H1 (cell line): ENCODE measurements at regions not wholly inside any gene's neighbourhood (a gene's known extent, or its start where the extent isn't known, plus 50 kb on each side); places are given as distances from the start of the nearest gene placed in this dataset.
"Not testable (repeated sequence)": the region's sequence is repeated elsewhere in the genome, so short reads cannot be mapped to it uniquely, and the experiment has no call there.

ENCODE experiments used
- CTCF ChIA-PET: fragments of 300-600 bp; sonication (Branson Sonifier 250); formaldehyde crosslinking; loops from one replicate; lab custom pipeline; 2021; ENCODE audit not compliant: partially characterized antibody; lab: Charles Lee
- POLR2A ChIA-PET: fragments of 300-600 bp; sonication (Branson Sonifier 250); formaldehyde crosslinking; loops from one replicate; lab custom pipeline; 2021; ENCODE audit warnings: inconsistent platforms; ENCODE audit not compliant: partially characterized antibody; lab: Charles Lee
- DNase-seq, 2 experiments: peaks; one replicate each; pipeline versions ENCODE4 v3.0.0 to v3.0.0-alpha.2; 2010 to 2022; ENCODE audit warnings: low spot score in 2 of 2, low read depth in 1 of 2, mixed read lengths in 1 of 2
- FAIRE-seq: peaks from 2 replicates; lab custom pipeline; 2011; peaks lifted over from hg19 to GRCh38; lab: Jason Lieb, UNC
- H2AFZ ChIP-seq: 2 replicates; pipeline ENCODE4 v1.8.1; 2012; ENCODE audit warnings: low read length, inconsistent platforms
- H2AK5ac ChIP-seq: 2 replicates; pipeline ENCODE4 v1.6.1; 2013; ENCODE audit warnings: low read depth, low read length
- H2BK120ac ChIP-seq: replicated peaks from 2 replicates; pipeline ENCODE3; 2013; ENCODE audit warnings: low read depth, low read length, inconsistent platforms
- H2BK12ac ChIP-seq: 2 replicates; pipeline ENCODE4 v1.6.1; 2013; ENCODE audit warnings: low read depth, low read length
- H2BK15ac ChIP-seq: 2 replicates; pipeline ENCODE4 v1.6.1; 2013; ENCODE audit warnings: low read length
- H2BK20ac ChIP-seq: 2 replicates; pipeline ENCODE4 v1.6.1; 2013; ENCODE audit warnings: low read length
- H2BK5ac ChIP-seq: 2 replicates; pipeline ENCODE4 v1.6.1; 2013; ENCODE audit warnings: low read depth, low read length
- H3K14ac ChIP-seq: 2 replicates; pipeline ENCODE4 v1.6.1; 2013; ENCODE audit warnings: inconsistent platforms; ENCODE audit not compliant: insufficient read length
- H3K18ac ChIP-seq: 2 replicates; pipeline ENCODE4 v1.6.1; 2013; ENCODE audit warnings: low read length; ENCODE audit errors: extremely low read depth
- H3K23ac ChIP-seq: 2 replicates; pipeline ENCODE4 v1.6.1; 2013; ENCODE audit warnings: inconsistent platforms; ENCODE audit not compliant: insufficient read length
- H3K23me2 ChIP-seq: 2 replicates; pipeline ENCODE4 v1.6.1; 2013; ENCODE audit warnings: low read depth, low read length
- H3K27ac ChIP-seq: 2 replicates; pipeline ENCODE4 v1.6.1; 2011; ENCODE audit warnings: low read depth, low read length, inconsistent platforms
- H3K27me3 ChIP-seq, 4 experiments: replicated peaks in 1 of 4; 1 replicate in 1 of 4; 2 replicates in 3 of 4; pipeline versions ENCODE4 v1.6.1 to v1.8.1; 2011 to 2013; ENCODE audit warnings: low read length in 3 of 4, mild to moderate bottlenecking in 3 of 4, inconsistent platforms in 2 of 4, mixed read lengths in 2 of 4, moderate library complexity in 1 of 4; ENCODE audit not compliant: control insufficient read depth in 3 of 4, insufficient read depth in 3 of 4; ENCODE audit errors: extremely low read depth in 1 of 4
- H3K36me3 ChIP-seq, 4 experiments: 2 replicates each; pipeline versions ENCODE4 v1.6.1 to v1.8.1; 2011 to 2013; ENCODE audit warnings: mild to moderate bottlenecking in 4 of 4, low read length in 3 of 4, moderate library complexity in 2 of 4, control low read depth in 1 of 4, inconsistent platforms in 1 of 4; ENCODE audit not compliant: insufficient read depth in 4 of 4, control insufficient read depth in 2 of 4
- H3K4ac ChIP-seq: replicated peaks from 2 replicates; pipeline ENCODE3; 2013; ENCODE audit warnings: low read length, low read depth, mixed read lengths, inconsistent platforms; ENCODE audit not compliant: insufficient read length
- H3K4me1 ChIP-seq, 4 experiments: replicated peaks in 1 of 4; 1 replicate in 1 of 4; 2 replicates in 3 of 4; pipeline versions ENCODE4 v1.6.1 to v1.8.1; 2011 to 2013; ENCODE audit warnings: low read length in 3 of 4, inconsistent platforms in 2 of 4, mixed read lengths in 1 of 4; ENCODE audit not compliant: insufficient read depth in 4 of 4, control insufficient read depth in 3 of 4
- H3K4me2 ChIP-seq, 2 experiments: 2 replicates each; pipeline versions ENCODE4 v1.6.1 to v1.8.1; 2011 to 2013; ENCODE audit warnings: low read depth in 2 of 2, low read length in 2 of 2, control low read depth in 1 of 2, inconsistent platforms in 1 of 2, mild to moderate bottlenecking in 1 of 2; ENCODE audit not compliant: insufficient read depth in 1 of 2
- H3K4me3 ChIP-seq, 4 experiments: fragments of 200-600, 300-600 bp in 1 of 4; sonication (generic), shearing (Covaris generic), sonication (Bioruptor Twin) in 1 of 4; 2 replicates each; pipeline versions ENCODE4 v1.5.1 to v1.8.1; 2011 to 2016; ENCODE audit warnings: low read length in 4 of 4, low read depth in 3 of 4, control low read depth in 2 of 4, inconsistent platforms in 2 of 4, mild to moderate bottlenecking in 2 of 4, mixed read lengths in 1 of 4, moderate library complexity in 1 of 4; ENCODE audit not compliant: insufficient read depth in 2 of 4; ENCODE audit errors: extremely low read depth in 1 of 4
- H3K56ac ChIP-seq: replicated peaks from 2 replicates; pipeline ENCODE3; 2013; ENCODE audit warnings: low read depth, mild to moderate bottlenecking, mixed read lengths, low read length, inconsistent platforms; ENCODE audit not compliant: insufficient read length
- H3K79me1 ChIP-seq: 2 replicates; pipeline ENCODE4 v1.6.1; 2013; ENCODE audit warnings: low read depth, low read length, control low read depth
- H3K79me2 ChIP-seq, 2 experiments: 2 replicates each; pipeline versions ENCODE4 v1.6.1 to v1.8.1; 2012 to 2013; ENCODE audit warnings: low read length in 2 of 2, mild to moderate bottlenecking in 2 of 2, inconsistent platforms in 1 of 2; ENCODE audit not compliant: insufficient read depth in 2 of 2, control insufficient read depth in 1 of 2
- H3K9ac ChIP-seq, 4 experiments: replicated peaks in 1 of 4; 1 replicate in 1 of 4; 2 replicates in 3 of 4; pipeline versions ENCODE4 v1.6.1 to v1.8.1; 2011 to 2013; ENCODE audit warnings: low read depth in 3 of 4, low read length in 3 of 4, control low read depth in 2 of 4, mild to moderate bottlenecking in 2 of 4, moderate library complexity in 2 of 4, inconsistent platforms in 1 of 4; ENCODE audit errors: extremely low read depth in 1 of 4
- H3K9me3 ChIP-seq, 2 experiments: 2 replicates each; pipeline versions ENCODE4 v1.6.1 to v1.8.1; 2012 to 2013; ENCODE audit warnings: mild to moderate bottlenecking in 2 of 2, moderate library complexity in 2 of 2, control low read depth in 1 of 2, inconsistent platforms in 1 of 2, low read depth in 1 of 2, low read length in 1 of 2, mixed read lengths in 1 of 2; ENCODE audit not compliant: insufficient read depth in 2 of 2
- H4K20me1 ChIP-seq, 2 experiments: replicated peaks in 1 of 2; 2 replicates each; pipeline versions ENCODE3 to v1.8.1; 2011 to 2013; ENCODE audit warnings: inconsistent platforms in 2 of 2, low read length in 2 of 2, mild to moderate bottlenecking in 1 of 2; ENCODE audit not compliant: insufficient read depth in 2 of 2, control insufficient read depth in 1 of 2
- H4K5ac ChIP-seq: 2 replicates; pipeline ENCODE4 v1.6.1; 2013; ENCODE audit warnings: low read length, low read depth, mixed read lengths, inconsistent platforms; ENCODE audit not compliant: insufficient read length
- H4K8ac ChIP-seq: 2 replicates; pipeline ENCODE4 v1.8.0; 2013; ENCODE audit warnings: mild to moderate bottlenecking, moderate library complexity, low read length, inconsistent platforms; ENCODE audit not compliant: insufficient read depth; ENCODE audit errors: extremely low read depth
- H4K91ac ChIP-seq: replicated peaks from 2 replicates; pipeline ENCODE3; 2013; ENCODE audit warnings: low read length, mixed read lengths, inconsistent platforms; ENCODE audit not compliant: insufficient read length
- NRF1 ChIP-seq: IDR thresholded peaks from 2 replicates; pipeline ENCODE4 v1.6.1; 2011; ENCODE audit warnings: mild to moderate bottlenecking, low read depth, low read length, improper control_type of control experiment
- WGBS, 2 experiments: shearing (Covaris generic) in 1 of 2; methylation state at CpG; one replicate each; pipeline versions ENCODE4 v1.1.6 to v1.1.7; 2013 to 2015; ENCODE audit warnings: low lambda C conversion rate in 2 of 2, mixed read lengths in 2 of 2, inconsistent platforms in 1 of 2, low coverage in 1 of 2, missing lambda C conversion rate in 1 of 2; ENCODE audit not compliant: insufficient replicate concordance in 2 of 2, insufficient coverage in 1 of 2, insufficient read length in 1 of 2; ENCODE audit errors: extremely low coverage in 1 of 2, missing lambda C conversion rate in 1 of 2; 5-methylcytosine and 5-hydroxymethylcytosine counted together

DNA sequence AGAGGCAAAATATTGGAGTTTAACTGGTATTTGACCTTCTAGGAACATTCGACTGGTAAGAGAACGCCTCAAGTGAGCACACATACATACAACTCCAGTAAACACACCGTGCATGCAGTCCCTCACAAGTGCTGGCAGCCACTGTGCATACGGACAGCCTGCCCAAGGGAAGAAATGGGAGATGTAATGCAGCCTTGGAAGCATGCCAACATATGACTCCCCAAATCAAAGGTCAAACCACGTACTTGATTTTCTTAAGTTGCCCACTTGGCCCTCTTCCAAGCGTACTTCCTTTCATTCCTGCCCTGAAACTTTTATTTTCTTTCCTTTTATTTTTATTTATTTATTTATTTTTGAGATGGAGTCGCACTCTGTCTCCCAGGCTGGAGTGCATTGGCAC lies 206.6 kb downstream of the SPRY1 start (continued):
- TF ChIP-seq NRF1: no peak

DNA sequence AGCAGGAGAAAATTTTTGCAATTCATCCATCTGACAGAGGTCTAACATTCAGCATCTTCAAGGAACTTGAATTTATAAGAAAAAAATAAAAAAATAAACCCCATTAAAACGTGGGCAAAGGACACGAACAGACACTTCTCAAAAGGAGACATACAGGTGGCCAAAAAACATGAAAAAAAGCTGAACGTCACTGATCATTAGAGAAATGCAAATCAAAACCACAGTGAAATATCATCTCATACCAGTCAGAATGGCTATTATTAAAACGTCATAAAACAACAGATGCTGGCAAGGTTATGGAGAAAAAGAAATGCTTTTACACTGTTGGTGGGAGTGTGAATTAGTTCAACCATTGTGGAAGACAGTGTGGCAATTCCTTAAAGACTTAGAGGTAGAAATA lies 209.2 kb downstream of the SPRY1 start:
- H4K20me1 ChIP-seq, H3K27ac ChIP-seq, H3K4me1 ChIP-seq, H3K18ac ChIP-seq, H3K4me2 ChIP-seq, H2BK5ac ChIP-seq, H2BK120ac ChIP-seq, H3K79me1 ChIP-seq, H4K5ac ChIP-seq, H2BK20ac ChIP-seq, H3K9ac ChIP-seq, H3K23me2 ChIP-seq, H2AK5ac ChIP-seq, H3K9me3 ChIP-seq, H2AFZ ChIP-seq, H3K4me3 ChIP-seq, H3K14ac ChIP-seq, H4K91ac ChIP-seq, DNase-seq, H3K4ac ChIP-seq, H4K8ac ChIP-seq, H3K23ac ChIP-seq, H3K56ac ChIP-seq, H2BK12ac ChIP-seq, H3K27me3 ChIP-seq, H2BK15ac ChIP-seq, POLR2A ChIA-PET, FAIRE-seq, H3K36me3 ChIP-seq, H3K79me2 ChIP-seq: not testable (repeated sequence)
- CTCF ChIA-PET: interaction anchor here (0.6 to 1.4 kb wide), 3 partner anchors 41 to 846 kb away, joined by 3 to 4 read pairs (median 3); no protein-coding TSS in a partner anchor
- WGBS, 2 experiments: 77% methylated on average over 4 of the region's 4 CpGs; no CpG with 5 or more reads in 1 of the 2 experiments
